H1 (cell line): ENCODE measurements at regions not wholly inside any gene's neighbourhood (a gene's known extent, or its start where the extent isn't known, plus 50 kb on each side); places are given as distances from the start of the nearest gene placed in this dataset.

ENCODE experiments used
- ASH2L ChIP-seq: fragments of 200-600, 300-600 bp; sonication (generic); IDR thresholded peaks from one replicate; pipeline ENCODE4 v1.7.1; 2017; ENCODE audit warnings: low read length
- EZH2 ChIP-seq: fragments of 200-600 bp; sonication (generic); IDR thresholded peaks from 2 replicates; pipeline ENCODE4 v1.7.1; 2012; ENCODE audit warnings: low read depth, mild to moderate bottlenecking, moderate library complexity, low read length, inconsistent platforms; ENCODE audit not compliant: severe bottlenecking
- GABPA ChIP-seq: IDR thresholded peaks from 2 replicates; pipeline ENCODE4 v1.6.1; 2011; ENCODE audit warnings: mild to moderate bottlenecking, low read length, moderate library complexity, borderline replicate concordance; ENCODE audit not compliant: insufficient read depth
- POLR2AphosphoS5 ChIP-seq: IDR thresholded peaks from 2 replicates; pipeline ENCODE4 v1.6.1; 2011; ENCODE audit warnings: low read depth, low read length
- RAD21 ChIP-seq, 2 experiments: IDR thresholded peaks in 1 of 2; conservative IDR thresholded peaks in 1 of 2; 2 replicates each; pipeline ENCODE4 v1.6.1; 2011; ENCODE audit warnings: low read depth in 2 of 2, low read length in 2 of 2, improper control_type of control experiment in 1 of 2, inconsistent platforms in 1 of 2, mild to moderate bottlenecking in 1 of 2, moderate library complexity in 1 of 2
- TF ChIP-seq, protein P1 (sequence below), 3 experiments: IDR thresholded peaks; 1 replicate in 2 of 3; 2 replicates in 1 of 3; pipeline versions ENCODE4 v1.5.1 to v1.6.1; 2011; ENCODE audit warnings: low read length in 3 of 3, mild to moderate bottlenecking in 3 of 3, inconsistent platforms in 2 of 3, low read depth in 1 of 3, moderate library complexity in 1 of 3; ENCODE audit not compliant: insufficient read depth in 1 of 3; ENCODE audit errors: control extremely low read depth in 1 of 3

DNA sequence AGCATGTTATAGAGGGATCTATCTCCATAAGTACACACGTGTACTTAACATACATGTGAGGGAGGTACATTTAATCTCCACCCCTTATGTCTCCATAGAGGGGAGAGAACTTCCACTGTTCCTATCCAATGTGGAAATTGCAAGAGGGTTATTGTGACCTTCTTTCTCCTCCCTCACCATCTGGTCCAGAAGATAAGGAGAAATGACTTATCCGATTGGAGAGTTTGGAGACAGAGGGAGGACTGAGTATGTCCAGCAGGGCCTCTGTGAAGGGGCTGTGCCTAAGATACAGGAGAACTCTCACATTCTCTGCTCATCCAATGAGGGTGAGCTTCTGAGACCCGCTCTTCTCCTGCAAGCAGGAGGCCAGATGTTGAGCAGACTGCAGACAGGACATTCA lies 113.1 kb downstream of the QDPR start:
- TF ChIP-seq RAD21 (IDR thresholded peaks at IDR 0.05 in 1 of 2, conservative IDR thresholded peaks at IDR 0.05 in 1 of 2; ENCODE audit: low read depth in 2 of 2, low read length in 2 of 2) (no peak), GABPA (no peak), EZH2 (no peak), POLR2AphosphoS5 (no peak), ASH2L (no peak)
- TF ChIP-seq, protein P1, sequence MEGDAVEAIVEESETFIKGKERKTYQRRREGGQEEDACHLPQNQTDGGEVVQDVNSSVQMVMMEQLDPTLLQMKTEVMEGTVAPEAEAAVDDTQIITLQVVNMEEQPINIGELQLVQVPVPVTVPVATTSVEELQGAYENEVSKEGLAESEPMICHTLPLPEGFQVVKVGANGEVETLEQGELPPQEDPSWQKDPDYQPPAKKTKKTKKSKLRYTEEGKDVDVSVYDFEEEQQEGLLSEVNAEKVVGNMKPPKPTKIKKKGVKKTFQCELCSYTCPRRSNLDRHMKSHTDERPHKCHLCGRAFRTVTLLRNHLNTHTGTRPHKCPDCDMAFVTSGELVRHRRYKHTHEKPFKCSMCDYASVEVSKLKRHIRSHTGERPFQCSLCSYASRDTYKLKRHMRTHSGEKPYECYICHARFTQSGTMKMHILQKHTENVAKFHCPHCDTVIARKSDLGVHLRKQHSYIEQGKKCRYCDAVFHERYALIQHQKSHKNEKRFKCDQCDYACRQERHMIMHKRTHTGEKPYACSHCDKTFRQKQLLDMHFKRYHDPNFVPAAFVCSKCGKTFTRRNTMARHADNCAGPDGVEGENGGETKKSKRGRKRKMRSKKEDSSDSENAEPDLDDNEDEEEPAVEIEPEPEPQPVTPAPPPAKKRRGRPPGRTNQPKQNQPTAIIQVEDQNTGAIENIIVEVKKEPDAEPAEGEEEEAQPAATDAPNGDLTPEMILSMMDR (IDR thresholded peaks at IDR 0.05; ENCODE audit: control extremely low read depth in 1 of 3, insufficient read depth in 1 of 3, low read depth in 1 of 3, low read length in 3 of 3), result no peak
